ENCODE measurements at regions not wholly inside any gene's neighbourhood (a gene's known extent, or its start where the extent isn't known, plus 50 kb on each side); places are given as distances from the start of the nearest gene placed in this dataset.

DNA sequence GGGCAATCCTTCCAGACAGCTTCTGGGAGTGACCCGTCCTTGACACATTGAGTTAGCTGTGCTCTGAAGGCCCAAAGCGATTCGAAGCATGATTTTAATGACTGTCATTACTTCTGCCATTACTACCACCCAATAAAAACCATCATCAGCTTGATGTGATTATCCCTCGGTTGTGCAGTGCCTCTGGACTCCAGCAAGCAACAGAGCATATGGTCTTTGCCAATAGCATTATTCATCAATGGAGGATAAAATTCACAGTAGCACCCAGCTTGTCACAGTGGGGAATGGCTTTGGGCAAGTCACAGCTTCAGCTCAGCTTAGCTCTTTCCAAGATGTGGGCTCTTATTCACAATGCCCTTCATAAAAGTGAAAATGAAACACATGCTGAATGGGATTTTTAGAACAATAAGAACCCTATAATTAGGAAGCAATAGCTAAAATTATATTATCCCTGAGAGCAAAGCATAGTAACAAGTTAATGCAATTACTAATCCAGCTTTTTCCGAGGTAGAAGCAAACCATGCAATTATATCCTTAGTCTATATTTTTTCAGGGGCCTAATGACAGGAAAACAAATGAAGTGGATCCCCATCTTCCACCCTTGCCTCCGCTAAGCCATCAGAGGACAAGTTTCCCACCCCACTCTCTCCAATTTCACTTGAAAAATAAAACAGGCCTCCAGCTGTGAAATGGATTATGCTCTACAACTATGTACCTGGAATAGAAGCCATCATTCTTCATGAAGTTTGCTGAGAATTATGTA lies 163.0 kb upstream of the EEA1 start:
- TF ChIP-seq, protein P1, sequence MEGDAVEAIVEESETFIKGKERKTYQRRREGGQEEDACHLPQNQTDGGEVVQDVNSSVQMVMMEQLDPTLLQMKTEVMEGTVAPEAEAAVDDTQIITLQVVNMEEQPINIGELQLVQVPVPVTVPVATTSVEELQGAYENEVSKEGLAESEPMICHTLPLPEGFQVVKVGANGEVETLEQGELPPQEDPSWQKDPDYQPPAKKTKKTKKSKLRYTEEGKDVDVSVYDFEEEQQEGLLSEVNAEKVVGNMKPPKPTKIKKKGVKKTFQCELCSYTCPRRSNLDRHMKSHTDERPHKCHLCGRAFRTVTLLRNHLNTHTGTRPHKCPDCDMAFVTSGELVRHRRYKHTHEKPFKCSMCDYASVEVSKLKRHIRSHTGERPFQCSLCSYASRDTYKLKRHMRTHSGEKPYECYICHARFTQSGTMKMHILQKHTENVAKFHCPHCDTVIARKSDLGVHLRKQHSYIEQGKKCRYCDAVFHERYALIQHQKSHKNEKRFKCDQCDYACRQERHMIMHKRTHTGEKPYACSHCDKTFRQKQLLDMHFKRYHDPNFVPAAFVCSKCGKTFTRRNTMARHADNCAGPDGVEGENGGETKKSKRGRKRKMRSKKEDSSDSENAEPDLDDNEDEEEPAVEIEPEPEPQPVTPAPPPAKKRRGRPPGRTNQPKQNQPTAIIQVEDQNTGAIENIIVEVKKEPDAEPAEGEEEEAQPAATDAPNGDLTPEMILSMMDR (IDR thresholded peaks at IDR 0.05; ENCODE audit: insufficient read depth, low read depth, low read length): no peak
- TF ChIP-seq EZH2 (IDR thresholded peaks at IDR 0.05; ENCODE audit: insufficient read depth, low read length): no peak

Data from astrocyte (in vitro differentiated cells and primary cell).